GM12891 (cell line): ENCODE measurements at regions not wholly inside any gene's neighbourhood (a gene's known extent, or its start where the extent isn't known, plus 50 kb on each side); places are given as distances from the start of the nearest gene placed in this dataset.

Experiments used
- POLR2AphosphoS5 ChIP-seq: IDR thresholded peaks from 2 replicates; pipeline ENCODE4 v1.6.1; 2011; ENCODE audit warnings: low read depth, low read length, control low read depth
- TAF1 ChIP-seq: IDR thresholded peaks from 2 replicates; pipeline ENCODE4 v1.6.1; 2011; ENCODE audit warnings: low read depth, low read length, control low read depth

- TF ChIP-seq POLR2AphosphoS5 (no peak), TAF1 (no peak)
Observed at GRCh38 chr1:189357317-189357716, 1120.3 kb downstream of the BRINP3 start.
